ENCODE measurements at regions not wholly inside any gene's neighbourhood (a gene's known extent, or its start where the extent isn't known, plus 50 kb on each side); places are given as distances from the start of the nearest gene placed in this dataset.
"Not testable (repeated sequence)": the region's sequence is repeated elsewhere in the genome, so short reads cannot be mapped to it uniquely, and the experiment has no call there.

- not testable (repeated sequence) for DNase-seq (ENCODE audit: low spot score)
These were observed 279.9 kb downstream of the PLS3 start for GRCh38 chrX:115840729-115841409.

- DNase-seq (ENCODE audit: low spot score): not testable (repeated sequence)
These were observed 290.0 kb downstream of the PLS3 start for GRCh38 chrX:115850986-115851385.

DNA sequence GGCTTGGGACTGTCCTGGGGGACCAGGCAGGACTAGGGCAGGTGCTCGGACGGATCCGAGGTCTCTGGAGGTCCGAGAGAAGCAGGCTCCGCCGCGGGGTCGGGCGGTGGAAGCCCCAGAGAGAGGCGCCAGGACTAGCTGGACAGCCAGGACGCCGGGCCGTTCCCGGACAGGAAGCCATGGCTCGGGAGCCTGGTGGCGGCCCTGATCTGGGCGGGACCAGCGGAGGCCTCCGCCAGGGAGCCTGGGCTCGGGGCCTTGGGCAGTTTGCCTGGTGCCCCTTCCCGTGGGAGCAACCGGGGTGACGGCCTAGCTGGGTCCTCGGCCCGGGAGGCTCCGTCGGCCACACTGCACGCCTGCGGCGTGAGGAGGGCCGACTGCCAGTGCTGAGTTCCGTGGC is 292.3 kb downstream of the PLS3 start:
- DNase-seq (ENCODE audit: low spot score): not testable (repeated sequence)

DNA sequence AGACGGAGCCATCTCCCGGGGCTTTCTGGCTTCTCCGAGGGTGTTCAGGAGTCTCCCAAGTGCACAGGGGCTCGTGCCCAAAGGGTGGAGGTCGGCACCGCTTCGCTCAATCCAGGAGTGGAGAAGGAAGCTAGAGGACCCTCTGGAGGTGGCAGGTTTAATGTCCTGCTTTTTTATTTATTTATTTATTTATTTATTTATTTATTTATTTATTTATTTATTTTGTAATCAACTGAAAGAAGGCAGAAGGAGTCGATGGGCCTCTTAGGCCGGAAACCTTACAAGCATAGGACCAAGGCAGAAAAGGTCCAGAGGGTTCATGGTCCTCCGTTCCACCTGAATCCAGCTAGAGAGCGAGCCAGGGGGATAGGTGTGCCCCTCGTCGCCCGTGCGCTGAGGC is 289.4 kb upstream of the AGTR2 start:
- DNase-seq (ENCODE audit: low spot score): not testable (repeated sequence)

DNA sequence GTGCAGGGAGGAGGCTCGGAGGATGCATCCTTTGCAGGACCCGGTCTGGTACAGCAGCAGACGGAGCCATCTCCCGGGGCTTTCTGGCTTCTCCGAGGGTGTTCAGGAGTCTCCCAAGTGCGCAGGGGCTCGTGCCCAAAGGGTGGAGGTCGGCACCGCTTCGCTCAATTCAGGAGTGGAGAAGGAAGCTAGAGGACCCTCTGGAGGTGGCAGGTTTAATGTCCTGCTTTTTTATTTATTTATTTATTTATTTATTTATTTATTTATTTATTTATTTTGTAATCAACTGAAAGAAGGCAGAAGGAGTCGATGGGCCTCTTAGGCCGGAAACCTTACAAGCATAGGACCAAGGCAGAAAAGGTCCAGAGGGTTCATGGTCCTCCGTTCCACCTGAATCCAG is 286.4 kb upstream of the AGTR2 start:
- DNase-seq (ENCODE audit: low spot score): not testable (repeated sequence)

DNA sequence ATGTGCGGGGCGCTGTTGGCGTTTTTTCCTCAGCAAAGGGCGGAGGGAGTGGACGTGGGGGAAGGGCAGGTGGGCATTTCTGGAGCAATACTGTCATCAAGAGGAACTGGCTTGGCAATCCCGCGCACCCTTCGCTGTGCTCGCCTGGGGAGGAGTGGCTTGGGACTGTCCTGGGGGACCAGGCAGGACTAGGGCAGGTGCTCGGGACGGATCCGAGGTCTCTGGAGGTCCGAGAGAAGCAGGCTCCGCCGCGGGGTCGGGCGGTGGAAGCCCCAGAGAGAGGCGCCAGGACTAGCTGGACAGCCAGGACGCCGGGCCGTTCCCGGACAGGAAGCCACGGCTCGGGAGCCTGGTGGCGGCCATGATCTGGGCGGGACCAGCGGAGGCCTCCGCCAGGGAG is 282.5 kb upstream of the AGTR2 start:
- peak; percentile 34 for DNase-seq (ENCODE audit: low spot score)

- not testable (repeated sequence) for DNase-seq (ENCODE audit: low spot score)
These were observed 282.0 kb upstream of the AGTR2 start for GRCh38 chrX:115888519-115888918.

DNA sequence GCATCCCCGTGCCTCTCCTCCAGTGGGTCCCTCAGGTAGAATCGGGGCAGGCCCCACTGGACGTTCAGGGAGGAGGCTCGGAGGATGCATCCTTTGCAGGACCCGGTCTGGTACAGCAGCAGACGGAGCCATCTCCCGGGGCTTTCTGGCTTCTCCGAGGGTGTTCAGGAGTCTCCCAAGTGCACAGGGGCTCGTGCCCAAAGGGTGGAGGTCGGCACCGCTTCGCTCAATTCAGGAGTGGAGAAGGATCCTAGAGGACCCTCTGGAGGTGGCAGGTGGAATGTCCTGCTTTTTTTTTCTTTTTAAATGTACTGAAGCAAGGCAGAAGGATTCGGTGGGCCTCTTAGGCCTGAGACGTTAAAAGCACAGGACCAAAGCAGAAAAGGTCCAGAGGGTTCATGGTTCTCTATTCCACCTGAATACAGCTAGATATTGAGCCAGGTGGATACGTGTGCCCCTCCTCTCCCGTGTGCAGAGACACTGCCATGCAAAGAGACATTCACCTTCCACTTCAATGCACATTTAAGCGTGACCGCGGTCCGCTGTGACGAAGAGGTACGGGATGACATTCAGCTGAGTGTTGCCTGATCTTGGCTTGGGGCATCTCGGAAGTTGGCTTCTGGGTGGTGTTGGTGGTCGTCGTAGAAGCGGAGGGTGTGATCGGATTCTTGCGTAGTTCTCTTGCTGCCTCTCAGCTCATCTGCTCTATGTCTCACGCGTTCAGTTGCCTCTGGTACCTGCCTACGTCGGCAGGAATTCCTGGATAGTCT is 281.2 kb upstream of the AGTR2 start:
- DNase-seq (ENCODE audit: low spot score): no peak

GRCh38 chrX:115892056-115892708 is 278.4 kb upstream of the AGTR2 start:
- no peak for DNase-seq (ENCODE audit: low spot score)

DNA sequence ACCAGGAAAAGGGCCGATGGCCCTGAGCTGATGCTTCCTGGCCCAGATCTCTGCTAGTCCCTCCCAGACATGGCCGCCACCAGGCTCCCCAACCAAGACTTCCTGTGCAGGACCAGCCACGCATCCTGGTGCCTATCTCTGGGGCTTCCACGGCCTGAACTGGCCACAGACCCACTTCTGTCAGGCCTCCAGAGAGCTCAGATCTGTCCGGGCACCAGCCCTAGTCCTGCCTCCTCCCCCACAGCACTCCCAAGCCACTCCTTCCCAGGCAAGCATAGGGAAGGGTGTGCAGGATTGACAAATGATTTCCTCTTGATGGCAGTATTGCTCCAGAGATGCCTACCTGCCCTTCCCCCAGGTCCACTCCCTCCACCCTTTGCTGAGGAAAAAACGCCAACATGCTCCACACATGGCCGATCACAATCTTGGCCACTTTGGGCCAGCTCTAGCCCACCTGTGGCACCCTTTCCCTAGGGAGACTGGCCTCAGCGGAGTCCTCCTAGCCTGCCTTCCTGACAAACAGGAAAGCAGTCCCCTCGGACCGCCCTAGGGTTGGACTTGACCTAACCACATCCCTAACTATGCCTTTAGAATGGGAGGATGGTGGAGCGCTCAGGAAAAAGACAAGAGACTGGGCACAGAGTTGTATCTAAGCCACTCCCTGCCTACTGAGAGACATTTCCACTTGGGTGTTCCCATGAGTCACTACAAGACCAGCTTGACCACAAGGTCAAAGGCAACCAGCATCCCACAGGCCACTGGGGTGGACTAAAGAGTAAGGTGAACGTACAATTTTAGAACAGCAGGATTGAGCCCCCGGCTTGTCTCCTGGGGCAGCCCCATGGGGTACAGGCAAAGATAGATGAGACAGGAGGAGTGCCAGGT is 277.5 kb upstream of the AGTR2 start:
- peak; percentile 44 for DNase-seq (ENCODE audit: low spot score)

DNA sequence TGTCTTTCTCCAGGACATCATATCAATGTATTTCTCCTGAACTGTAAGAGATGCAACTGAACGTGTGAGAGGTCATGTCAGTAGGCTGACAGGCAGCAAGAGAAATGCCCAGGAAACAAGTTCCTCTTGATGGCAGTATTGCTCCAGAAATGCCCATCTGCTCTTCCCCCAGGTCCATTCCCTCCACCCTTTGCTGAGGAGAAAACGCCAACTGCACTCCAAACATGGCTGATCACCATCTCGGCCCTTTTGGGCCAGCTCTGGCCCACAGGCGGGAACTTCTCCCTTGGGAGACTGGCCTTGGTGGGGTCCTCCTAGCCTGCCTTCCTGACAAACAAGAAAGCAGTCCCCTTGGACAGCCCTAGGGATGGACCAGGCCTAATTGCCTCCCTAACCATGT is 276.5 kb upstream of the AGTR2 start:
- DNase-seq (ENCODE audit: low spot score): peak; percentile 22

- no peak for DNase-seq (ENCODE audit: low spot score)
These were observed 274.7 kb upstream of the AGTR2 start for GRCh38 chrX:115895678-115896329.

DNA sequence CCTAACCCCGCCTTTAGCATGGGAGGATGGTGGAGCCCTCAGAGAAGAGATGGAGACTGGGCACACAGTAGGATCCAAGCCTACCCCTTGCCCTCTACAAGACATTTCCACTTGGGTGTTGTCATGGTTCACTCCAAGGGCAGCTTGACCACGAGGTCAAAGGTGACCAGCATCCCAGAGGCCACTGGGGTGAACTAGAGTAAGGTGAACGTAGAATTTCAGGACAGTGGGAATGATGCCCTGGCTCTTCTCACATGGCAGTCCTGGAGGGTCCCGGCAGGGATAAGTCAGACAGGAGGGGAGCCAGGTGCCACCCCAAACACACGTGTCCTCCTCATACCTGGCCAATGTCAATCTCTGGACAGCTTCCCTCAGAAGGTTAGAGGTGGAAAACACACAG is 274.2 kb upstream of the AGTR2 start:
- no peak for DNase-seq (ENCODE audit: low spot score)

GRCh38 chrX:115897956-115898355 is 272.6 kb upstream of the AGTR2 start:
- DNase-seq (ENCODE audit: low spot score): no peak

DNA sequence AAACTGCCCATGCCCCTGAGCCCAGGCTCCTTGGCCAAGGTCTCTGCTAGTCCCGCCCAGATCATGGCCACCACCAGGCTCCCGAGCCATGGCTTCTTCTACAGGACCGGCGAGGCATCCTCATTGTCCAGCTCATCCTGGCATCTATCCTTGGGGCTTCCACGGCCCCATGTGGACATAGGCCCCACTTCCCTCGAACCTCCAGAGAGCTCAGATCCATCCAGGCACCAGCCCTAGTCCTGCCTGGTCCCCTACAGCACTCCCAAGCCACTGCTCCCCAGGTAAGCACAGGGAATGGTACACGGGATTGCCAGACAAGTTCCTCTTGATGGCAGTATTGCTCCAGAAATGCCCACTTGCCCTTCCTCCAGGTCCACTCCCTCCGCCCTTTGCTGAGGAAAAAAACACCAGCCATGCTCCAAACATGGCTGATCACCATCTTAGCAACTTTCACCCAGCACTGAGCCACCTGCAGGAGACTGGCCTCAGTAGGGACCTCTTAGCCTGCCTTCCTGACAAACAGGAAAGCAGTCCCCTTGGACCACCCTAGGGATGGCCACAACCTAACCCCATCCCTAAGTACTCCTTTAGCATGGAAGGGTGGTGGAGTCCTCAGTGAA is 272.1 kb upstream of the AGTR2 start:
- peak; percentile 31 for DNase-seq (ENCODE audit: low spot score)

GRCh38 chrX:115900425-115900824 is 270.1 kb upstream of the AGTR2 start:
- DNase-seq (ENCODE audit: low spot score): no peak

GRCh38 chrX:115901241-115901640 is 269.3 kb upstream of the AGTR2 start:
- no peak for DNase-seq (ENCODE audit: low spot score)

DNA sequence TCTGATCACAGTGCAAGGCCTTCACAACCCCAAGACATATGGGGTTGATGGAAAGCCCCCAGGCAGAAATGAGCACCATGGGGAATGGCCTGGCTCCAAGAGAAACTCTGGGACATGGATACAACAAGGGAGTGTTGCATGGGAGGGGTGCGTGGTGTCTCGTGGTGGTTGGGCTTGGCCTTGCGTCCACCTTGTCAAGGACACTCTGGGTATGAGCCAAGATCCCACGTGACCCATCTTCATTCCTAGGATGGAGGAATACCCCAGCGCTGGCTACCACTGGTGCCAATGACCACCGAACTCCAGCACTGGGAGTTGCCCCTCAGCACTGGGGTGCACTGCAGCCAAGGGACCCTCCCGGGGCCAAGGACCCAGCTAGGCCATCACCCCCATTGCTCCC is 267.5 kb upstream of the AGTR2 start:
- DNase-seq (ENCODE audit: low spot score): no peak

DNA sequence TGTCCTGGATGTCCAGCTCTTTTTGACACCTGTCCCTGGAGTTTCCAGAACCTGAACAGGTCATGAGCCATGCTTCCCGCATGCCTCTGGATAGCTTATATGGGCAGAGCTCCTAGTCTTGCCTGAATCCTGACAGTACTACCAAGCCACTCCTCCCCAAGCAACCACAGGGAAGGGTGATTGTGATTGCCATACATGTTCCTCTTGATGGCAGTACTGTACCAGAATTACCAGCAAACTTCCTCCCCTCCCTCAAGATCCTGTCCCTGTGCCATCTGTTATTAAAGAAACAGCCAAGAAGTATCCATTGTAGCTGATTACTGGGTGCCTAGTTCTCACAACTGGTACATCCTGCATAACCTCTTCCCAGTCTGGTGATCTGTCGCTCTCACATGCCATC is 264.3 kb upstream of the AGTR2 start:
- no peak for DNase-seq (ENCODE audit: low spot score)

DNA sequence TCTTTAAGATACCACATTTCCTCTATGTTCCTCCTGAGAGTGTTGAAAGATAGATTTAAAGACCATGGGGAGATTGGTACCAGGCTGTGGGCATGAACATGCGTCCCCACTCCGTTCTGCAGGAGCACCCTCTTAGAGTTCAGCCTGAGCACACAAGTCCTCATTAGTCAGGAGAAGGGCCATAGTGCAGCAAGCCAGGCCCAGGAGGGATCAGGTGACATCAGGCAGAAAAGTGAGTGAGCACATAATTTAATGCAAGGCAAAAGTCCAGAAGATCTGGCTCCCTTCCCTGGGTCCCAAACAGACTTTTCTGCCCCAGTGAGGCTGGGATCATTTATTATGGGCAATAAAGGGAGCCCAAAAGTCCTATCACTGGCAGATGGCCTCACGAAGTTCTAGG is 263.7 kb upstream of the AGTR2 start:
- DNase-seq (ENCODE audit: low spot score): no peak

DNA sequence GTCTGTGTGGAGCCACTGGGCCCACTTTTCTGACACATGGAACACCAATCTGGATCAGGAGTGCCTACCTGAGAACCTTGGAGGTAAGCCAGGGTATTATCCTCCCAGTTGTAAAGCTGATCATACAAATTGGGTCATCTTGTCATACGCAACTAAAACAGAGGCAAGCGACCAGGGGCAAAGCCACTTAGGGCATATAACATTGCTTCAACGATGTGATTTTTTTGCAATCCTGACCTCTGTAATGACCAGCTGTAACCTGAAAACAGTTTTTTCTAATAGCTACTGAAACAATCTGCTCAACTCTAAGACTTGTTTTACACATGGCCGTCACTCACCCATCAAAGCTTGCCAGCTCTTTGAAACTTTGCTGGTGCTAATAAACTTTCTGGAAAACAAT is 261.5 kb upstream of the AGTR2 start:
- no peak for DNase-seq (ENCODE audit: low spot score)

Data from CD4-positive, alpha-beta T cell treated with Interleukin-6 at 100 ng/mL for 8 hours (primary cell).